ENCODE measurements at regions not wholly inside any gene's neighbourhood (a gene's known extent, or its start where the extent isn't known, plus 50 kb on each side); places are given as distances from the start of the nearest gene placed in this dataset.

GRCh38 chrX:150298841-150299551, 64.1 kb upstream of the MAMLD1 start:
- DNase-seq (ENCODE audit: low spot score) = no peak

- no peak for DNase-seq (ENCODE audit: low spot score)
Measured at GRCh38 chrX:150299579-150299978, 63.5 kb upstream of the MAMLD1 start.

GRCh38 chrX:150303386-150304097, 59.6 kb upstream of the MAMLD1 start:
- DNase-seq (ENCODE audit: low spot score) = no peak

- DNase-seq (ENCODE audit: low spot score) = no peak
Measured at GRCh38 chrX:150306002-150306401, 57.1 kb upstream of the MAMLD1 start.

- no peak for DNase-seq (ENCODE audit: low spot score)
Measured at GRCh38 chrX:150308041-150308440, 55.1 kb upstream of the MAMLD1 start.

- DNase-seq (ENCODE audit: low spot score) = no peak
Measured at GRCh38 chrX:150308532-150309157, 54.5 kb upstream of the MAMLD1 start.

GRCh38 chrX:150310417-150310816, 52.7 kb upstream of the MAMLD1 start:
- DNase-seq (ENCODE audit: low spot score) = no peak

- no peak for DNase-seq (ENCODE audit: low spot score)
Measured at GRCh38 chrX:150310881-150311280, 52.2 kb upstream of the MAMLD1 start.

- DNase-seq (ENCODE audit: low spot score) = no peak
Measured at GRCh38 chrX:150312931-150313330, 50.2 kb upstream of the MAMLD1 start.
